IMR-90 (cell line): ENCODE measurements at regions not wholly inside any gene's neighbourhood (a gene's known extent, or its start where the extent isn't known, plus 50 kb on each side); places are given as distances from the start of the nearest gene placed in this dataset.

Experiments
- ATAC-seq: fragments of 200-7000 bp; cut with Tn5 transposase; 2 replicates; pipeline ENCODE4 v1.9.1; 2020; ENCODE audit warnings: low read depth, mild to moderate bottlenecking, moderate library complexity
- BruUV-seq: library from RNA; stranded (reverse); fragments of 400-500 nt; replicated peaks from 2 replicates; lab custom pipeline; 2021; lab: Mats Ljungman, UMichigan
- CTCF ChIA-PET: fragments of 300-600 bp; formaldehyde crosslinking; extraction: SDS; loops from one replicate; lab custom pipeline; 2021; ENCODE audit warnings: antibody characterized with exemption; lab: Yijun Ruan, JAX
- POLR2A ChIA-PET: fragments of 300-600 bp; sonication (Branson Sonifier 250); formaldehyde crosslinking; loops from one replicate; lab custom pipeline; 2022; ENCODE audit warnings: antibody characterized with exemption; ENCODE audit not compliant: unreplicated experiment; lab: Charles Lee
- DNase-seq: peaks from one replicate; pipeline ENCODE4 v3.0.0; 2013
- H2AFZ ChIP-seq: replicated peaks from 2 replicates; pipeline ENCODE3; 2013; ENCODE audit warnings: low read length, mild to moderate bottlenecking; ENCODE audit not compliant: poor library complexity
- H2AK5ac ChIP-seq: 2 replicates; pipeline ENCODE4 v1.6.1; 2013; ENCODE audit warnings: low read depth, low read length, inconsistent platforms
- H2AK9ac ChIP-seq: replicated peaks from 2 replicates; pipeline ENCODE3; 2013; ENCODE audit warnings: mild to moderate bottlenecking, low read depth, low read length, moderate library complexity; ENCODE audit not compliant: poor library complexity
- H2BK120ac ChIP-seq: 2 replicates; pipeline ENCODE4 v1.6.1; 2013; ENCODE audit warnings: low read depth, low read length, inconsistent platforms
- H2BK15ac ChIP-seq: 3 replicates; pipeline ENCODE4 v1.6.1; 2013; ENCODE audit warnings: low read depth, low read length, inconsistent platforms
- H2BK20ac ChIP-seq: 2 replicates; pipeline ENCODE4 v1.6.1; 2013; ENCODE audit warnings: low read depth, mild to moderate bottlenecking, inconsistent platforms, low read length, moderate library complexity
- H2BK5ac ChIP-seq: 2 replicates; pipeline ENCODE4 v1.6.1; 2013; ENCODE audit warnings: mild to moderate bottlenecking, low read depth, low read length, inconsistent platforms; ENCODE audit not compliant: poor library complexity, severe bottlenecking
- H3K14ac ChIP-seq: replicated peaks from 2 replicates; pipeline ENCODE4 v1.6.1; 2013; ENCODE audit warnings: low read depth, low read length, inconsistent platforms
- H3K18ac ChIP-seq: 2 replicates; pipeline ENCODE4 v1.6.1; 2013; ENCODE audit warnings: low read depth, low read length, control low read depth
- H3K23ac ChIP-seq: 2 replicates; pipeline ENCODE4 v1.6.1; 2013; ENCODE audit warnings: low read depth, low read length, inconsistent platforms
- H3K27ac ChIP-seq: 2 replicates; pipeline ENCODE4 v1.5.1; 2013; ENCODE audit warnings: mild to moderate bottlenecking, control low read depth, low read length; ENCODE audit not compliant: insufficient read depth
- H3K27me3 ChIP-seq: 2 replicates; pipeline ENCODE4 v1.6.1; 2013; ENCODE audit warnings: low read length; ENCODE audit not compliant: control insufficient read depth, insufficient read depth
- H3K36me3 ChIP-seq: 2 replicates; pipeline ENCODE4 v1.6.1; 2013; ENCODE audit warnings: low read length, mixed read lengths; ENCODE audit not compliant: control insufficient read depth, insufficient read depth
- H3K4ac ChIP-seq: 2 replicates; pipeline ENCODE4 v1.6.1; 2013; ENCODE audit warnings: low read depth, low read length, inconsistent platforms
- H3K4me1 ChIP-seq: 2 replicates; pipeline ENCODE4 v1.6.1; 2013; ENCODE audit warnings: low read length, mixed read lengths; ENCODE audit not compliant: control insufficient read depth, insufficient read depth
- H3K4me2 ChIP-seq: 2 replicates; pipeline ENCODE4 v1.6.1; 2013; ENCODE audit warnings: low read depth, mild to moderate bottlenecking, control low read depth, low read length, moderate library complexity
- H3K4me3 ChIP-seq: 2 replicates; pipeline ENCODE4 v1.5.1; 2013; ENCODE audit warnings: low read depth, mild to moderate bottlenecking, control low read depth, low read length, moderate library complexity; ENCODE audit not compliant: insufficient read depth
- H3K56ac ChIP-seq: 2 replicates; pipeline ENCODE4 v1.6.1; 2013; ENCODE audit warnings: low read length, inconsistent platforms; ENCODE audit not compliant: insufficient read depth; ENCODE audit errors: extremely low read depth
- H3K79me1 ChIP-seq, 2 experiments: 2 replicates each; pipeline ENCODE4 v1.6.1; 2013; ENCODE audit warnings: low read length in 2 of 2, inconsistent platforms in 1 of 2, low read depth in 1 of 2
- H3K9ac ChIP-seq: 2 replicates; pipeline ENCODE4 v1.6.1; 2013; ENCODE audit warnings: low read depth, low read length, control low read depth
- H3K9me1 ChIP-seq: 2 replicates; pipeline ENCODE4 v1.6.1; 2013; ENCODE audit warnings: low read length, inconsistent platforms; ENCODE audit not compliant: insufficient read depth
- H3K9me3 ChIP-seq: 2 replicates; pipeline ENCODE4 v1.6.1; 2013; ENCODE audit warnings: low read length; ENCODE audit not compliant: control insufficient read depth, insufficient read depth
- H4K20me1 ChIP-seq: 2 replicates; pipeline ENCODE4 v1.6.1; 2013; ENCODE audit warnings: low read length, inconsistent platforms; ENCODE audit not compliant: insufficient read depth
- H4K5ac ChIP-seq: 2 replicates; pipeline ENCODE4 v1.6.1; 2013; ENCODE audit warnings: mild to moderate bottlenecking, low read depth, low read length, control low read depth
- H4K8ac ChIP-seq, 2 experiments: 2 replicates each; pipeline ENCODE4 v1.6.1; 2013; ENCODE audit warnings: low read depth in 2 of 2, low read length in 2 of 2, control low read depth in 1 of 2, inconsistent platforms in 1 of 2
- H4K91ac ChIP-seq: 2 replicates; pipeline ENCODE4 v1.6.1; 2013; ENCODE audit warnings: low read depth, low read length, inconsistent platforms; ENCODE audit not compliant: insufficient read depth
- CEBPB ChIP-seq: IDR thresholded peaks from 2 replicates; pipeline ENCODE4 v1.6.1; 2012; ENCODE audit warnings: low read depth, low read length, improper control_type of control experiment
- CTCF ChIP-seq: conservative IDR thresholded peaks from 2 replicates; pipeline ENCODE4 v1.5.1; 2012; ENCODE audit warnings: mild to moderate bottlenecking, low read depth, low read length, improper control_type of control experiment
- MAFK ChIP-seq: IDR thresholded peaks from 2 replicates; pipeline ENCODE4 v1.6.1; 2012; ENCODE audit warnings: low read depth, low read length, improper control_type of control experiment
- MAZ ChIP-seq: IDR thresholded peaks from 2 replicates; pipeline ENCODE4 v1.6.1; 2012; ENCODE audit warnings: low read depth, mild to moderate bottlenecking, low read length, improper control_type of control experiment, moderate library complexity, borderline replicate concordance
- NFE2L2 ChIP-seq: fragments of 150-350 bp; IDR thresholded peaks from 2 replicates; pipeline ENCODE4 v1.6.1; 2016; ENCODE audit warnings: low read depth, mild to moderate bottlenecking, low read length
- RAD21 ChIP-seq: IDR thresholded peaks from 2 replicates; pipeline ENCODE4 v1.6.1; 2012; ENCODE audit warnings: low read length, improper control_type of control experiment
- RFX5 ChIP-seq: IDR thresholded peaks from 2 replicates; pipeline ENCODE4 v1.8.0; 2012; ENCODE audit warnings: low read depth, mild to moderate bottlenecking, low read length, moderate library complexity
- USF2 ChIP-seq: fragments of 150-350 bp; IDR thresholded peaks from 2 replicates; pipeline ENCODE4 v1.6.1; 2017; ENCODE audit warnings: mild to moderate bottlenecking, antibody characterized with exemption, low read length, low read depth
- WGBS, 2 experiments: methylation state at CpG; one replicate each; pipeline versions ENCODE4 v1.1.5 to v1.1.7; 2013; ENCODE audit warnings: missing lambda C conversion rate in 2 of 2; ENCODE audit not compliant: insufficient read length in 1 of 2; ENCODE audit errors: extremely low coverage in 2 of 2; 5-methylcytosine and 5-hydroxymethylcytosine counted together
- dilution Hi-C: fragments of 300-500 bp; cut with HindIII; formaldehyde crosslinking; loops from one replicate; pipeline ENCODE4 v1.14.3; 2018; ENCODE audit warnings: low sequenced_read_pairs; ENCODE audit not compliant: unreplicated experiment
- in situ Hi-C: fragments of 300-500 bp; cut with MboI; formaldehyde crosslinking; loops from 3 replicates; pipeline ENCODE4 v1.14.3; 2019; ENCODE audit warnings: low sequenced_read_pairs, inconsistent platforms, mixed read lengths
- intact Hi-C: fragments of 100-400 bp; cut with micrococcal nuclease; formaldehyde crosslinking; loops from 2 replicates; pipeline ENCODE4 v1.10.0; 2022

GRCh38 chr9:80013891-80014290 lies 442.1 kb downstream of the TLE4 start:
- POLR2A ChIA-PET: no interaction called here
- no CpG with 5 or more reads among the region's 1 CpG for WGBS, 2 experiments
- no peak for DNase-seq

More at GRCh38 chr9:80013891-80014290, 442.1 kb downstream of the TLE4 start:
- Histone ChIP-seq H2BK5ac (no peak overlapping the region), H2BK120ac (no peak overlapping the region), H3K4me2 (no peak overlapping the region), H3K27me3 (no peaks in the 10 kb centered on the region), H3K56ac (no peak overlapping the region), H3K4ac (no peak overlapping the region), H3K9ac (no peak overlapping the region), H4K91ac (no peak overlapping the region), H3K9me3 (no peaks in the 10 kb centered on the region), H2AK5ac (no peak overlapping the region), H3K18ac (no peak overlapping the region), H3K23ac (no peak overlapping the region), H2BK15ac (no peak overlapping the region), H3K79me1 (no peaks in the 10 kb centered on the region), H3K4me3 (no peak overlapping the region), H4K5ac (no peak overlapping the region), H2AK9ac (no peak overlapping the region), H3K9me1 (0 out of 2 replicates have a peak, but pooled peaks cover 2% of the 10 kb centered on the region), H3K14ac (no peak overlapping the region), H2BK20ac (no peak overlapping the region), H3K36me3 (no peaks in the 10 kb centered on the region), H3K27ac (no peak overlapping the region), H2AFZ (no peak overlapping the region), H4K8ac (no peak overlapping the region), H4K20me1 (no peaks in the 10 kb centered on the region), H3K4me1 (no peaks in the 10 kb centered on the region)
- CTCF ChIA-PET: no interaction called here
- TF ChIP-seq RFX5 (no peak), CTCF (no peak), NFE2L2 (no peak), MAFK (no peak), CEBPB (no peak), RAD21 (no peak), USF2 (no peak), MAZ (no peak)
- no peak for ATAC-seq
- no TSS peak for BruUV-seq
- dilution Hi-C loops (no loop called here), in situ Hi-C loops (no loop called here), intact Hi-C loops (no loop called here)
